ENCODE measurements at regions not wholly inside any gene's neighbourhood (a gene's known extent, or its start where the extent isn't known, plus 50 kb on each side); places are given as distances from the start of the nearest gene placed in this dataset.

DNA sequence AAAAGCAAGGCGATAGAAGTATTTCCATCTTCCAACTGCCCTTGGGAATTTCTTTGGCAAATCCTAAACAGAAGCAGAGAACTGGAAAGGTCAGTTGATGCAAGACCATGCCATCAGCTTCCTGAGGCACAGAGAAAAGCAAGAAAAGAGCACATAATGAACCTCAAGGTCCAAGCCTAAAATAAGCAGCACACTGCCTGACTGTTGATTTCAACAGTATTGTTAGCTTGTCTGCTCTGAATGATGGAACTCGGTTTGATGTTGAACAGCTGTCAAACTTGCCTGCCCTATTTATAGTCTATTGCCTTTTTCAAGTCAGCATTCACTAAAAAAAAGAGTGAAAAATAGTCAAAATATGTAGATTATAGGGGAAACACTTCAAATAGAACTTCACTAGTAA, 1192.0 kb upstream of the PHF14 start:
- no peaks in the 10 kb centered on the region for H3K79me2 ChIP-seq (ENCODE audit: insufficient read depth, low read length)
- no peaks in the 10 kb centered on the region for H3K36me3 ChIP-seq (replicated peaks in 1 of 2; ENCODE audit: control insufficient read depth in 1 of 2, insufficient read depth in 2 of 2, low read length in 2 of 2)
- no peaks in the 10 kb centered on the region for H4K20me1 ChIP-seq (ENCODE audit: insufficient read depth, low read length)
- no peaks in the 10 kb centered on the region for H3K36me3 Mint-ChIP-seq
- no peak overlapping the region for H3K4me3 ChIP-seq (replicated peaks in 1 of 3; ENCODE audit: low read depth in 2 of 3, low read length in 3 of 3)
- WGBS (ENCODE audit: insufficient coverage): no CpG with 5 or more reads among the region's 2 CpGs
- H3K27ac ChIP-seq (ENCODE audit: low read depth in 1 of 2, low read length in 2 of 2): no peak overlapping the region
- H3K4me1 ChIP-seq (ENCODE audit: control insufficient read depth in 1 of 2, insufficient read depth in 2 of 2, low read length in 2 of 2): no peaks in the 10 kb centered on the region
- H3K4me2 ChIP-seq (replicated peaks; ENCODE audit: extremely low read depth, low read length, poor library complexity, severe bottlenecking): no peak overlapping the region
- H2AFZ ChIP-seq (ENCODE audit: insufficient read depth, low read depth, low read length, poor library complexity, severe bottlenecking): no peak overlapping the region
- H3K4me1 Mint-ChIP-seq: no peaks in the 10 kb centered on the region
- H3K4me3 Mint-ChIP-seq: no peak overlapping the region
- peaks cover 18 to 31% of the 10 kb centered on the region in 2 donors for H3K9me3 ChIP-seq (replicated peaks in 1 of 2; ENCODE audit: control insufficient read depth in 1 of 2, insufficient read depth in 1 of 2, low read length in 2 of 2)
- TF ChIP-seq, protein P1, sequence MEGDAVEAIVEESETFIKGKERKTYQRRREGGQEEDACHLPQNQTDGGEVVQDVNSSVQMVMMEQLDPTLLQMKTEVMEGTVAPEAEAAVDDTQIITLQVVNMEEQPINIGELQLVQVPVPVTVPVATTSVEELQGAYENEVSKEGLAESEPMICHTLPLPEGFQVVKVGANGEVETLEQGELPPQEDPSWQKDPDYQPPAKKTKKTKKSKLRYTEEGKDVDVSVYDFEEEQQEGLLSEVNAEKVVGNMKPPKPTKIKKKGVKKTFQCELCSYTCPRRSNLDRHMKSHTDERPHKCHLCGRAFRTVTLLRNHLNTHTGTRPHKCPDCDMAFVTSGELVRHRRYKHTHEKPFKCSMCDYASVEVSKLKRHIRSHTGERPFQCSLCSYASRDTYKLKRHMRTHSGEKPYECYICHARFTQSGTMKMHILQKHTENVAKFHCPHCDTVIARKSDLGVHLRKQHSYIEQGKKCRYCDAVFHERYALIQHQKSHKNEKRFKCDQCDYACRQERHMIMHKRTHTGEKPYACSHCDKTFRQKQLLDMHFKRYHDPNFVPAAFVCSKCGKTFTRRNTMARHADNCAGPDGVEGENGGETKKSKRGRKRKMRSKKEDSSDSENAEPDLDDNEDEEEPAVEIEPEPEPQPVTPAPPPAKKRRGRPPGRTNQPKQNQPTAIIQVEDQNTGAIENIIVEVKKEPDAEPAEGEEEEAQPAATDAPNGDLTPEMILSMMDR (IDR thresholded peaks at IDR 0.05): no peak
- intact Hi-C loops (cut with micrococcal nuclease): no loop called here
- no peaks in the 10 kb centered on the region for H3K27me3 Mint-ChIP-seq (ENCODE audit: low read depth in 3 of 3)
- H3K9me3 Mint-ChIP-seq: peaks cover 3 to 16% (median 9%) of the 10 kb centered on the region in 7 donors
- H3K9ac ChIP-seq (ENCODE audit: insufficient read depth, low read length, poor library complexity, severe bottlenecking): no peak overlapping the region
- no peak overlapping the region for H3K27ac Mint-ChIP-seq
- no peaks in the 10 kb centered on the region for H3K27me3 ChIP-seq (ENCODE audit: control insufficient read depth in 2 of 2, insufficient read depth in 2 of 2, low read length in 2 of 2)
- no peak for DNase-seq

DNA sequence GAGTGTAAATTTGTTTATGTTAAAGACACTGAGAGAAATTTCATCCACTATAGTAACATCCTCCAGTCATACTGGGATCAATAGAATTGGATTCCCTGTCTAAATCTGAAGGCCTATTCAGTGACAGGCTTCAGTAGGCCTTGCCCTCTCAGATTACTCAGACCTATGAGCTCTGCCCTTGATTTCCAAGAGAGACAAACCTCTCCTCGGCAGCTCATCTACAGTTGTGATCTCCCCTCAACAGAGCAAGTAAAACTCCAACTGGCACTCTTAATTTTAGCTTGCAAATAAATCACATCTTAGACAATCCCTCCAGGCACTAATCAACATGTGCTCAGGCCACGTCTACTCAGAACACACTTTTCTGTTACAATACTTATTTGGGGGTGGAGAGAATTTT, 1191.4 kb upstream of the PHF14 start:
- no peaks in the 10 kb centered on the region for H3K36me3 ChIP-seq (replicated peaks in 1 of 2; ENCODE audit: control insufficient read depth in 1 of 2, insufficient read depth in 2 of 2, low read length in 2 of 2)
- TF ChIP-seq, protein P1 (IDR thresholded peaks at IDR 0.05): no peak
- Mint-ChIP-seq H3K27me3 (ENCODE audit: low read depth in 3 of 3) (no peaks in the 10 kb centered on the region), H3K27ac (no peak overlapping the region), H3K36me3 (no peaks in the 10 kb centered on the region), H3K4me1 (no peaks in the 10 kb centered on the region), H3K4me3 (no peak overlapping the region), H3K9me3 (peaks cover 2 to 11% (median 8%) of the 10 kb centered on the region in 7 donors)
- peaks cover 15 to 28% of the 10 kb centered on the region in 2 donors for H3K9me3 ChIP-seq (replicated peaks in 1 of 2; ENCODE audit: control insufficient read depth in 1 of 2, insufficient read depth in 1 of 2, low read length in 2 of 2)
- no peaks in the 10 kb centered on the region for H3K27me3 ChIP-seq (ENCODE audit: control insufficient read depth in 2 of 2, insufficient read depth in 2 of 2, low read length in 2 of 2)
- no peak overlapping the region for H3K9ac ChIP-seq (ENCODE audit: insufficient read depth, low read length, poor library complexity, severe bottlenecking)
- intact Hi-C loops (cut with micrococcal nuclease): no loop called here
- no peak overlapping the region for H3K4me2 ChIP-seq (replicated peaks; ENCODE audit: extremely low read depth, low read length, poor library complexity, severe bottlenecking)
- DNase-seq: no peak
- no peak overlapping the region for H2AFZ ChIP-seq (ENCODE audit: insufficient read depth, low read depth, low read length, poor library complexity, severe bottlenecking)
- H3K4me1 ChIP-seq (ENCODE audit: control insufficient read depth in 1 of 2, insufficient read depth in 2 of 2, low read length in 2 of 2): no peaks in the 10 kb centered on the region
- 75% methylated on average over 1 of the region's 2 CpGs for WGBS (ENCODE audit: insufficient coverage)
- H3K4me3 ChIP-seq (replicated peaks in 1 of 3; ENCODE audit: low read depth in 2 of 3, low read length in 3 of 3): no peak overlapping the region
- no peak overlapping the region for H3K27ac ChIP-seq (ENCODE audit: low read depth in 1 of 2, low read length in 2 of 2)
- H3K79me2 ChIP-seq (ENCODE audit: insufficient read depth, low read length): no peaks in the 10 kb centered on the region
- no peaks in the 10 kb centered on the region for H4K20me1 ChIP-seq (ENCODE audit: insufficient read depth, low read length)
